Ishikawa (cell line): ENCODE measurements at regions not wholly inside any gene's neighbourhood (a gene's known extent, or its start where the extent isn't known, plus 50 kb on each side); places are given as distances from the start of the nearest gene placed in this dataset.

Experiments
- REST ChIP-seq: IDR thresholded peaks from 2 replicates; pipeline ENCODE4 v1.6.1; 2012; ENCODE audit warnings: low read depth, mild to moderate bottlenecking
- YY1 ChIP-seq: IDR thresholded peaks from 2 replicates; pipeline ENCODE4 v1.6.1; 2012; ENCODE audit warnings: low read depth

- no peak for TF ChIP-seq YY1
- no peak for TF ChIP-seq REST
These were observed 388.3 kb downstream of the KIF20B start for GRCh38 chr10:90089719-90090118.
